Mesothelial cell of epicardium (in vitro differentiated cells): ENCODE measurements at regions not wholly inside any gene's neighbourhood (a gene's known extent, or its start where the extent isn't known, plus 50 kb on each side); places are given as distances from the start of the nearest gene placed in this dataset.

Source experiments
- DNase-seq, 2 experiments: peaks; one replicate each; pipeline ENCODE4 v3.0.0; 2021; ENCODE audit warnings: low spot score in 2 of 2; ENCODE audit not compliant: unreplicated experiment in 2 of 2
- H3K27ac Mint-ChIP-seq: 2 replicates; pipeline ENCODE4 v1.8.0; 2021; ENCODE audit warnings: mixed read lengths
- H3K27me3 Mint-ChIP-seq: 2 replicates; pipeline ENCODE4 v1.8.0; 2021; ENCODE audit warnings: low read depth, mixed read lengths
- H3K36me3 Mint-ChIP-seq: 2 replicates; pipeline ENCODE4 v1.8.0; 2021; ENCODE audit warnings: mixed read lengths
- H3K4me1 Mint-ChIP-seq: 2 replicates; pipeline ENCODE4 v1.8.0; 2021; ENCODE audit warnings: mixed read lengths
- H3K4me3 Mint-ChIP-seq: 2 replicates; pipeline ENCODE4 v1.8.0; 2021; ENCODE audit warnings: mild to moderate bottlenecking, moderate library complexity, mixed read lengths
- H3K9me3 Mint-ChIP-seq: 2 replicates; pipeline ENCODE4 v1.8.0; 2021; ENCODE audit warnings: mixed read lengths
- TF ChIP-seq, protein P1 (sequence below): fragments of 200-600 bp; sonication (generic); IDR thresholded peaks from one replicate; pipeline ENCODE4 v1.5.0; 2021; ENCODE audit warnings: antibody characterized with exemption; ENCODE audit not compliant: unreplicated experiment

DNA sequence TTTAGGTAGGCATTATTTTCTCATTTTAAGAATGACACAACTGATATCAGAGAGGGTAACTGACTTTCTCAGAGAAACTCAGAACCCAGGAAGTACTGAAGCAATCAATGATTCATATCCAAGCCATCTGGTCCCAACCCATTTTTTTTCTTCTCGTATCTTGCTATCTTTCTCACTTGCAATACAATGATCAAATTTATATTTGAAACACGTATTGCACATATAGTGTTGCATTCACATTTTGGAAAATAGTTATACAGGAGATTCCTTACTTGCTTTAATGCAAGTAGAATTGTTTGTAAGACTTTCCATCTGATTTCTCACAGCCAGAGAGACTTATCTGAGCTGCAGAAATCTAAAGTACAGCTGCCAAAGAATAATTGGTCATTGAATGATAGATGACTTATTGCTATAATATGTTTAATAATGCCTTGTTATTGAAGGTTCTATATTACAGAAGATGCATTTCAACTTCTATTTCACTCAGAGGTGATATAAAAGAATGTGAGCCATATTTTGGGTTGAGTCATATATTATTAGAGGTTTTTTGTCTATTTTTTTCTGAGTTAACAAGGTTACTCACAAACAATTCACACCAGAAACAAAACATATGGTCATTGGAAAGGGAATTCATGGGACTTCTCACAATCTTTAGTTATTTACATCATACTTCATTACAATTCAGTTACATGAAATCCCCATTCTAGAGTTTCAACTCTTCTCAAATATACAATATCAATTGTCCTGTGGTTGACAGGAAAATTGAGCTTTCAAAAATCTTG is 337.5 kb upstream of the CITED2 start:
- DNase-seq, result no peak
- H3K4me3 Mint-ChIP-seq, result no peak overlapping the region
- no peaks in the 10 kb centered on the region for H3K9me3 Mint-ChIP-seq
- H3K27ac Mint-ChIP-seq, result no peak overlapping the region
- no peaks in the 10 kb centered on the region for H3K27me3 Mint-ChIP-seq
- H3K4me1 Mint-ChIP-seq, result peaks cover 26% of the 10 kb centered on the region
- no peaks in the 10 kb centered on the region for H3K36me3 Mint-ChIP-seq
- TF ChIP-seq, protein P1, sequence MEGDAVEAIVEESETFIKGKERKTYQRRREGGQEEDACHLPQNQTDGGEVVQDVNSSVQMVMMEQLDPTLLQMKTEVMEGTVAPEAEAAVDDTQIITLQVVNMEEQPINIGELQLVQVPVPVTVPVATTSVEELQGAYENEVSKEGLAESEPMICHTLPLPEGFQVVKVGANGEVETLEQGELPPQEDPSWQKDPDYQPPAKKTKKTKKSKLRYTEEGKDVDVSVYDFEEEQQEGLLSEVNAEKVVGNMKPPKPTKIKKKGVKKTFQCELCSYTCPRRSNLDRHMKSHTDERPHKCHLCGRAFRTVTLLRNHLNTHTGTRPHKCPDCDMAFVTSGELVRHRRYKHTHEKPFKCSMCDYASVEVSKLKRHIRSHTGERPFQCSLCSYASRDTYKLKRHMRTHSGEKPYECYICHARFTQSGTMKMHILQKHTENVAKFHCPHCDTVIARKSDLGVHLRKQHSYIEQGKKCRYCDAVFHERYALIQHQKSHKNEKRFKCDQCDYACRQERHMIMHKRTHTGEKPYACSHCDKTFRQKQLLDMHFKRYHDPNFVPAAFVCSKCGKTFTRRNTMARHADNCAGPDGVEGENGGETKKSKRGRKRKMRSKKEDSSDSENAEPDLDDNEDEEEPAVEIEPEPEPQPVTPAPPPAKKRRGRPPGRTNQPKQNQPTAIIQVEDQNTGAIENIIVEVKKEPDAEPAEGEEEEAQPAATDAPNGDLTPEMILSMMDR, result no peak

DNA sequence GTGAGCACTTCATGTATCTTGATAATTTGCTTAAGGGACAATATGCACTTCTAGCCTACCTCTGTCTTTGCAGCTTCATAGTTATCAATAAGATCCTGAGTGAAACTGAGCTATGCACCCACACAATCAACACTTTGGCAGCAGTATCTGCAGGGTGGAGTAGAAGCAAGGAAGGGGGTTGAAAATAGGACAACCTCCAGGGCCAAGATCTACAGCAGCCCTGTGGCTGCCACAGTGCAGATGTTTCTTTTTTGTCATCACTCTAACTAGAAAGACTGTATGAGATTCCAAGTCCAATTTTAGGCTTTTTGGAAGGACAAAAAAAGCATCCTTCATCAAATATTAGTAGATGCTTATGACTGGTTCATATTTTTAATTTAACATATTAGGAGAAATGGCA is 336.1 kb upstream of the CITED2 start:
- peak overlapping the region; percentile 31 for H3K27ac Mint-ChIP-seq
- TF ChIP-seq, protein P1, result no peak

GRCh38 chr6:139708337-139709199 is 334.1 kb upstream of the CITED2 start:
- peak overlapping the region; percentile 74 for H3K27ac Mint-ChIP-seq
- no peak for DNase-seq
- H3K9me3 Mint-ChIP-seq, result peaks cover 5% of the 10 kb centered on the region
- peaks cover 26% of the 10 kb centered on the region for H3K4me1 Mint-ChIP-seq
- no peaks in the 10 kb centered on the region for H3K27me3 Mint-ChIP-seq
- no peaks in the 10 kb centered on the region for H3K36me3 Mint-ChIP-seq
- no peak overlapping the region for H3K4me3 Mint-ChIP-seq
- TF ChIP-seq, protein P1, result no peak

More for the DNA sequence above, 336.1 kb upstream of the CITED2 start:
- Mint-ChIP-seq H3K9me3 (no peaks in the 10 kb centered on the region), H3K4me3 (no peak overlapping the region), H3K4me1 (peaks cover 26% of the 10 kb centered on the region), H3K27me3 (no peaks in the 10 kb centered on the region), H3K36me3 (no peaks in the 10 kb centered on the region)
- DNase-seq, result no peak

- no peaks in the 10 kb centered on the region for H3K27me3 Mint-ChIP-seq
- H3K27ac Mint-ChIP-seq, result no peak overlapping the region
- H3K4me3 Mint-ChIP-seq, result no peak overlapping the region
- H3K4me1 Mint-ChIP-seq, result peaks cover 35% of the 10 kb centered on the region
- TF ChIP-seq, protein P1, result no peak
- H3K36me3 Mint-ChIP-seq, result no peaks in the 10 kb centered on the region
- peaks cover 5% of the 10 kb centered on the region for H3K9me3 Mint-ChIP-seq
- no peak for DNase-seq
Observed at GRCh38 chr6:139706912-139707311, 332.5 kb upstream of the CITED2 start.

DNA sequence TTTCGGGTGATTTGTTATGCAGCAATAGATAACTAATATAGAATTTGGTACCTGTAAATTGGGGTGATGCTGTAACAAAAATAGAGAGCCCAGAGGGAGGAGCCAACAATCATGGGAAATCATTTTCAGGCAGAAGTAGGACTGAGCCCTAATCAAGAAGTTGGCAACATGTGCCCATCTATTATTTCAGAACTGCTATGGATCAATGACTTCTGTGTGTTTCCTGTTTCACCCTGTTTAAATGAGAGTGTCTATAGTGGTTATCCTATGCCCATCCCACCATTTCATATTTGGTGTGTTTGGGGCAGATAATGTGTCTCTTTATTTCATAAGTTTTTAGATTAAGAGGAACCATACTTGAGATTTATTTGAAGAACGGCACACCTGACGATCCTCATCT is 330.8 kb upstream of the CITED2 start:
- Mint-ChIP-seq H3K4me1 (peaks cover 31% of the 10 kb centered on the region), H3K36me3 (no peaks in the 10 kb centered on the region), H3K27me3 (no peaks in the 10 kb centered on the region), H3K27ac (no peak overlapping the region), H3K9me3 (peaks cover 5% of the 10 kb centered on the region), H3K4me3 (no peak overlapping the region)
- TF ChIP-seq, protein P1, result no peak
- DNase-seq, result no peak
